ENCODE measurements at regions not wholly inside any gene's neighbourhood (a gene's known extent, or its start where the extent isn't known, plus 50 kb on each side); places are given as distances from the start of the nearest gene placed in this dataset.

DNA sequence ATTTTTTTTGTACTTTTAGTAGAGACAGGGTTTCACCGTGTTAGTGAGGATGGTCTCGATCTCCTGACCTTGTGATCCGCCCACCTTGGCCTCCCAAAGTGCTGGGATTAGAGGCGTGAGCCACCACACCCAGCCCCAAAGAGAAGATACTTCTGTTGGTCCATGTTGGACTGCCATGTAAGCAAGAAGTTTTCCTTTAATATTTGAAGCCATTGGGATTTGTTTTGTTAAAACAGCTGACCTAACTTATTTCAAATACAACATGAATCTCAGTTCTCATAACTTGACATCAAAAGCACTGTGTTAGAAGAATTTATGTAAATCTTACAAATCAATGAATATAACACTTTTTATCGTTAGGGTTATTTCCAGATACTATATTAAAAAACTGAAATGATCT, 302.4 kb downstream of the SDHAF3 start:
- TF ChIP-seq NFRKB (IDR thresholded peaks at IDR 0.05) (no peak), BHLHE40 (IDR thresholded peaks at IDR 0.05; ENCODE audit: borderline replicate concordance) (no peak), TARDBP (IDR thresholded peaks at IDR 0.05) (no peak), ELF4 (IDR thresholded peaks at IDR 0.05) (no peak), SP1 (IDR thresholded peaks at IDR 0.05) (no peak), FOXM1 (IDR thresholded peaks at IDR 0.05; ENCODE audit: borderline replicate concordance) (no peak), CTBP1 (IDR thresholded peaks at IDR 0.05; ENCODE audit: borderline replicate concordance) (no peak), L3MBTL2 (conservative IDR thresholded peaks at IDR 0.05) (no peak), FOXK2 (IDR thresholded peaks at IDR 0.05) (no peak), ZNF384 (IDR thresholded peaks at IDR 0.05) (no peak)

Data from HEK293T (cell line).